HG03135 (cell line): ENCODE measurements at regions not wholly inside any gene's neighbourhood (a gene's known extent, or its start where the extent isn't known, plus 50 kb on each side); places are given as distances from the start of the nearest gene placed in this dataset.

Source experiments
- ATAC-seq: cut with Tn5 transposase; IDR thresholded peaks from one replicate; pipeline ENCODE4 v1.9.1; 2021; ENCODE audit warnings: mild to moderate bottlenecking, moderate library complexity; ENCODE audit not compliant: unreplicated experiment

GRCh38 chr7:41148521-41148951 lies 554.4 kb downstream of the INHBA start:
- ATAC-seq = no peak

- no peak for ATAC-seq
These were observed 555.0 kb downstream of the INHBA start for GRCh38 chr7:41147606-41148485.

- no peak for ATAC-seq
These were observed 556.5 kb downstream of the INHBA start for GRCh38 chr7:41146429-41146828.

GRCh38 chr7:41145656-41146055 lies 557.2 kb downstream of the INHBA start:
- ATAC-seq = no peak

- no peak for ATAC-seq
These were observed 559.9 kb downstream of the INHBA start for GRCh38 chr7:41142904-41143473.

- no peak for ATAC-seq
These were observed 563.1 kb downstream of the INHBA start for GRCh38 chr7:41139789-41140188.

- ATAC-seq = no peak
These were observed 566.3 kb downstream of the INHBA start for GRCh38 chr7:41136551-41136950.

- no peak for ATAC-seq
These were observed 567.4 kb downstream of the INHBA start for GRCh38 chr7:41135511-41135910.

GRCh38 chr7:41134300-41135255 lies 568.3 kb downstream of the INHBA start:
- peak; percentile 91 for ATAC-seq

- ATAC-seq = peak; percentile 37
These were observed 569.1 kb downstream of the INHBA start for GRCh38 chr7:41133690-41134299.

- no peak for ATAC-seq
These were observed 570.9 kb downstream of the INHBA start for GRCh38 chr7:41131956-41132355.

GRCh38 chr7:41130561-41131236 lies 572.2 kb downstream of the INHBA start:
- ATAC-seq = no peak

GRCh38 chr7:41130086-41130485 lies 572.8 kb downstream of the INHBA start:
- ATAC-seq = no peak

GRCh38 chr7:41125343-41125742 lies 577.5 kb downstream of the INHBA start:
- ATAC-seq = no peak

GRCh38 chr7:41122256-41122987 lies 580.5 kb downstream of the INHBA start:
- ATAC-seq = no peak

- no peak for ATAC-seq
These were observed 581.7 kb downstream of the INHBA start for GRCh38 chr7:41121228-41121627.

- no peak for ATAC-seq
These were observed 584.4 kb downstream of the INHBA start for GRCh38 chr7:41118486-41118885.

GRCh38 chr7:41117431-41117830 lies 585.5 kb downstream of the INHBA start:
- ATAC-seq = no peak

GRCh38 chr7:41116817-41117216 lies 586.1 kb downstream of the INHBA start:
- no peak for ATAC-seq

GRCh38 chr7:41116337-41116736 lies 586.6 kb downstream of the INHBA start:
- ATAC-seq = no peak
